Sigmoid colon (tissue), 4 donors: ENCODE measurements at regions not wholly inside any gene's neighbourhood (a gene's known extent, or its start where the extent isn't known, plus 50 kb on each side); places are given as distances from the start of the nearest gene placed in this dataset.

Experiments used
- CTCF ChIP-seq, 4 experiments: fragments of 450-650 bp in 3 of 4; fragments of 200-600 bp in 1 of 4; IDR thresholded peaks; one replicate each; pipeline ENCODE4 v1.5.1; 2016 to 2019; ENCODE audit warnings: antibody characterized with exemption in 4 of 4, mild to moderate bottlenecking in 3 of 4, moderate library complexity in 2 of 4
- EP300 ChIP-seq, 4 donors: sonication (generic); formaldehyde crosslinking; IDR thresholded peaks; one replicate each; pipeline ENCODE4 v1.6.1; 2017; ENCODE audit warnings: antibody characterized with exemption in 4 of 4
- POLR2A ChIP-seq, 2 donors: fragments of 450-650 bp; IDR thresholded peaks; one replicate each; pipeline ENCODE4 v1.6.1; 2016; ENCODE audit warnings: antibody characterized with exemption in 2 of 2, mild to moderate bottlenecking in 2 of 2, moderate library complexity in 2 of 2
- POLR2AphosphoS5 ChIP-seq, 4 donors: sonication (generic); formaldehyde crosslinking; IDR thresholded peaks; one replicate each; pipeline ENCODE4 v1.6.1; 2017; ENCODE audit warnings: antibody characterized with exemption in 4 of 4

GRCh38 chr14:98612434-98613200 lies 659.4 kb downstream of the BCL11B start:
- TF ChIP-seq CTCF (IDR thresholded peaks at IDR 0.05) (no peak), POLR2AphosphoS5 (IDR thresholded peaks at IDR 0.05) (no peak), POLR2A (IDR thresholded peaks at IDR 0.05) (no peak), EP300 (IDR thresholded peaks at IDR 0.05) (no peak)
